ENCODE measurements at regions not wholly inside any gene's neighbourhood (a gene's known extent, or its start where the extent isn't known, plus 50 kb on each side); places are given as distances from the start of the nearest gene placed in this dataset.

DNA sequence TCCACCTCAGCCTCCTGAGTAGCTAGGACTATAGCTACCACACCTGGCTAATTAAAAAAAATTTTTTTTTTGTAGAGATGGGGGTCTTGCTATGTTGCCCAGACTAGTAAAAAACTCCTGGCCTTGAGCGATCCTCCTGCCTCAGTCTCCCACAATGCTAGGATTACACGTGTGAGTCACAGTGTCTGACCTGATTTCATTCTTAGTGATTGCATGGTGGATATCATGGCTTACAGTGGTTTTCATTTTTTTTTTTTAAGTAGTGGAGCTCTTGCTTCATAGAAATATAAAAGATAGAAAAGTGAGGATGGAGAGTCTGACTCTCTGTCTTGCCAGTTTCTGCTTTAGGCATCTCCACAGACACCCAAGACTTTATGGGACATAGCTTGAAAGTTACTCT, 83.6 kb downstream of the CDC42EP3 start:
- DNase-seq (ENCODE audit: low read depth): no peak
- no peak overlapping the region for H3K4me3 ChIP-seq (ENCODE audit: low read depth, low read length)
- TF ChIP-seq, protein P1, sequence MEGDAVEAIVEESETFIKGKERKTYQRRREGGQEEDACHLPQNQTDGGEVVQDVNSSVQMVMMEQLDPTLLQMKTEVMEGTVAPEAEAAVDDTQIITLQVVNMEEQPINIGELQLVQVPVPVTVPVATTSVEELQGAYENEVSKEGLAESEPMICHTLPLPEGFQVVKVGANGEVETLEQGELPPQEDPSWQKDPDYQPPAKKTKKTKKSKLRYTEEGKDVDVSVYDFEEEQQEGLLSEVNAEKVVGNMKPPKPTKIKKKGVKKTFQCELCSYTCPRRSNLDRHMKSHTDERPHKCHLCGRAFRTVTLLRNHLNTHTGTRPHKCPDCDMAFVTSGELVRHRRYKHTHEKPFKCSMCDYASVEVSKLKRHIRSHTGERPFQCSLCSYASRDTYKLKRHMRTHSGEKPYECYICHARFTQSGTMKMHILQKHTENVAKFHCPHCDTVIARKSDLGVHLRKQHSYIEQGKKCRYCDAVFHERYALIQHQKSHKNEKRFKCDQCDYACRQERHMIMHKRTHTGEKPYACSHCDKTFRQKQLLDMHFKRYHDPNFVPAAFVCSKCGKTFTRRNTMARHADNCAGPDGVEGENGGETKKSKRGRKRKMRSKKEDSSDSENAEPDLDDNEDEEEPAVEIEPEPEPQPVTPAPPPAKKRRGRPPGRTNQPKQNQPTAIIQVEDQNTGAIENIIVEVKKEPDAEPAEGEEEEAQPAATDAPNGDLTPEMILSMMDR (IDR thresholded peaks at IDR 0.05; ENCODE audit: low read depth, low read length, missing control alignments): no peak

DNA sequence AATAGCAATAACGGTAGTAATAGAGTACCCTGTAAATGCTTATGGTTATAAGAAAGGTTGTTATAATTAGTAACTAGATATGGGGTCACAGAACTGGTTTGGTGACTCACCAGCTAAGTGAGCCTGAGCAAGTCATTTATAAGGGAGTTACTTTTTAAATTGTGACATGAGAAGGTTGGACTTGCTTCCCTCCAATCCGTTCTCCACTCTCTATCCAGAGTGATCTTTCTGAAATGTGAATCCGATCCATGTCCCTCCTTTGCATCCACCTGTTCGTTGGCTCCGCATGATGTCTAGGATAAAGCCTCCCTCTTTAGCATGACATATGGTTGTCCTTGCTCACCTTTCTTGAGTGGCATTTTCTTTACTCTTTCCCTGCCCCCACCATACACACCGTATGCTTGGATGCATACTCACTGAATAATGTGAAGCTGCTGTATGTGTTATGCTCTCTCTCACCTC, 83.1 kb downstream of the CDC42EP3 start:
- no peak overlapping the region for H3K4me3 ChIP-seq (ENCODE audit: low read depth, low read length)
- TF ChIP-seq, protein P1 (IDR thresholded peaks at IDR 0.05; ENCODE audit: low read depth, low read length, missing control alignments): no peak
- DNase-seq (ENCODE audit: low read depth): no peak

DNA sequence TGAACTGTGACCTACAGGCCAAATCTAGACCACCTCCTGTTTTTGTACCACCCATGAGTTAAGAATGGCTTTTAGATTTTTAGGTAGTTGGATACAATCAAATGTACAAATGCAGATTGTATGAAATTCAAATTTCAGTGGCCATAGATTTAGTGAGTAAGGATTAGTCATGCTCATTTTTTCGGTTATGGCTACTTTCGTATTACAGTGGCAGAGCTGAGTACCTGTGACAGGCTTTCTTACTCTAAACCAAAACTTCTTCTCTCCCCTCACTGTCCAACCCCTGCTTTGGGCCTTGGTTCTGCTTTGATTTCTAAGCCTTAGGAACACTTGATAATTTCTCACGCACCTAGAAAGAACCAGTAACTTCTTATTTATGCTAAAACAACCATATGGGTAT, 82.1 kb downstream of the CDC42EP3 start:
- TF ChIP-seq, protein P1 (IDR thresholded peaks at IDR 0.05; ENCODE audit: low read depth, low read length, missing control alignments): no peak
- no peak overlapping the region for H3K4me3 ChIP-seq (ENCODE audit: low read depth, low read length)
- no peak for DNase-seq (ENCODE audit: low read depth)

DNA sequence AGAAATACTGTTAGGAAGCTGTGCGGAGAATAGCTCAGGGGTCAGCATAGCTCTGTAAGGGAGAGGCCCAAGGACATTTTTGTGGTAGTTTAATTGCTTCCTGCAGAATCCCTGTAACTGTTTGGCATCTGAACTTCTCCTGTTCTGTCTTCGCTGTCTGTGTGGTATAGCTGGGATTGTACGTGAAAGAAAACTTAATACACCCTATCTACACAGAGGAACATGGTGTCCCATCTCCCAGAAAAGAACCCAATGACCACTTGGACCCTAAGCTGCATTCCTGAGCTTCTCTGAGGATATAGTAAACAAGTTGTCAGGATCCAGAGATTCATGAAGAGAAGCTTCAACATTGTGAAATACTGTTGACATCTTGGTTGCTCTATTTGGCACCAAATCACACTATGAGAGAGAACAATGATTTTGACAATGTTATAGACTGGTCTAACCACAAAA, 81.3 kb downstream of the CDC42EP3 start:
- H3K4me3 ChIP-seq (ENCODE audit: low read depth, low read length): no peak overlapping the region
- no peak for DNase-seq (ENCODE audit: low read depth)
- TF ChIP-seq, protein P1 (IDR thresholded peaks at IDR 0.05; ENCODE audit: low read depth, low read length, missing control alignments): no peak
